Activated CD8-positive, alpha-beta memory T cell treated with anti-CD3 and anti-CD28 coated beads for 48 hours (primary cell): ENCODE measurements at regions not wholly inside any gene's neighbourhood (a gene's known extent, or its start where the extent isn't known, plus 50 kb on each side); places are given as distances from the start of the nearest gene placed in this dataset.

ENCODE experiments used
- DNase-seq, 3 experiments: peaks; one replicate each; pipeline ENCODE4 v3.0.0-alpha.2; 2020; ENCODE audit warnings: low read depth in 2 of 3, low spot score in 2 of 3

GRCh38 chr6:28766426-28766825 is 157.4 kb downstream of the TRIM27 start:
- DNase-seq: no peak

GRCh38 chr6:28767133-28767532 is 156.7 kb downstream of the TRIM27 start:
- DNase-seq: no peak

- DNase-seq: no peak
Observed at GRCh38 chr6:28767691-28768090, 156.1 kb downstream of the TRIM27 start.

- DNase-seq: no peak
Observed at GRCh38 chr6:28768187-28768913, 155.4 kb downstream of the TRIM27 start.

GRCh38 chr6:28769626-28770402 is 154.0 kb downstream of the TRIM27 start:
- no peak for DNase-seq

- DNase-seq: no peak
Observed at GRCh38 chr6:28770732-28771131, 153.1 kb downstream of the TRIM27 start.

- no peak for DNase-seq
Observed at GRCh38 chr6:28771401-28772267, 152.2 kb downstream of the TRIM27 start.

- DNase-seq: no peak
Observed at GRCh38 chr6:28772480-28773381, 151.1 kb downstream of the TRIM27 start.

- DNase-seq: no peak
Observed at GRCh38 chr6:28774292-28775051, 149.3 kb downstream of the TRIM27 start.

GRCh38 chr6:28775052-28775376 is 148.8 kb downstream of the TRIM27 start:
- no peak for DNase-seq

GRCh38 chr6:28775405-28776129 is 148.2 kb downstream of the TRIM27 start:
- no peak for DNase-seq

- no peak for DNase-seq
Observed at GRCh38 chr6:28776269-28777146, 147.3 kb downstream of the TRIM27 start.

GRCh38 chr6:28777147-28777461 is 146.7 kb downstream of the TRIM27 start:
- no peak for DNase-seq

- DNase-seq: no peak
Observed at GRCh38 chr6:28782113-28782673, 141.6 kb downstream of the TRIM27 start.

GRCh38 chr6:28785962-28786679 is 137.7 kb downstream of the TRIM27 start:
- DNase-seq: no peak

- DNase-seq: no peak
Observed at GRCh38 chr6:28789553-28790083, 134.2 kb downstream of the TRIM27 start.

- no peak for DNase-seq
Observed at GRCh38 chr6:28791002-28791383, 132.8 kb downstream of the TRIM27 start.
